C4-2B (cell line): ENCODE measurements at regions not wholly inside any gene's neighbourhood (a gene's known extent, or its start where the extent isn't known, plus 50 kb on each side); places are given as distances from the start of the nearest gene placed in this dataset.

Experiments used
- ZFX ChIP-seq: fragments of 450-650 bp; IDR thresholded peaks from 2 replicates; pipeline ENCODE4 v1.6.1; 2017
- TF ChIP-seq, protein P1 (sequence below): fragments of 450-650 bp; conservative IDR thresholded peaks from 2 replicates; pipeline ENCODE4 v1.5.1; 2017; ENCODE audit warnings: mild to moderate bottlenecking

DNA sequence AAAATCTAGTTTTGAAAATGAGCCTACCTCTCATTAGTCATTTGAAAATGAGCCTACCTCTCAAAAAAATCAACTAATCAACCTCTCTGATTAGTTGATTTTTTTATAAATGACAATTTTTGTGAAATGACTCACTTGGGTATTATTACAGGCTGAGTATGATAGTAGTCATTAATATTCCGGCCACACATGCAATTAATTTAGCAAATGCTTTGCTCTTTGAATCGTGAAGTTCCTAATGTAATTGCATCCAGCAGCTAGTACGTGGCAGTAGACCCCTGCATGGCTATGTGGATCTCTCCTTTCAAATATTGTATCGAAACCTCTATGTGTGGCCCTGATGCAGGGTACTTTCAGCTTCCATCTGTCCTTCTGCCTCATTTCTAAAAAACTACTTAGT is 245.9 kb upstream of the PHYHIPL start:
- TF ChIP-seq, protein P1, sequence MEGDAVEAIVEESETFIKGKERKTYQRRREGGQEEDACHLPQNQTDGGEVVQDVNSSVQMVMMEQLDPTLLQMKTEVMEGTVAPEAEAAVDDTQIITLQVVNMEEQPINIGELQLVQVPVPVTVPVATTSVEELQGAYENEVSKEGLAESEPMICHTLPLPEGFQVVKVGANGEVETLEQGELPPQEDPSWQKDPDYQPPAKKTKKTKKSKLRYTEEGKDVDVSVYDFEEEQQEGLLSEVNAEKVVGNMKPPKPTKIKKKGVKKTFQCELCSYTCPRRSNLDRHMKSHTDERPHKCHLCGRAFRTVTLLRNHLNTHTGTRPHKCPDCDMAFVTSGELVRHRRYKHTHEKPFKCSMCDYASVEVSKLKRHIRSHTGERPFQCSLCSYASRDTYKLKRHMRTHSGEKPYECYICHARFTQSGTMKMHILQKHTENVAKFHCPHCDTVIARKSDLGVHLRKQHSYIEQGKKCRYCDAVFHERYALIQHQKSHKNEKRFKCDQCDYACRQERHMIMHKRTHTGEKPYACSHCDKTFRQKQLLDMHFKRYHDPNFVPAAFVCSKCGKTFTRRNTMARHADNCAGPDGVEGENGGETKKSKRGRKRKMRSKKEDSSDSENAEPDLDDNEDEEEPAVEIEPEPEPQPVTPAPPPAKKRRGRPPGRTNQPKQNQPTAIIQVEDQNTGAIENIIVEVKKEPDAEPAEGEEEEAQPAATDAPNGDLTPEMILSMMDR, result no peak
- no peak for TF ChIP-seq ZFX
